ENCODE measurements at regions not wholly inside any gene's neighbourhood (a gene's known extent, or its start where the extent isn't known, plus 50 kb on each side); places are given as distances from the start of the nearest gene placed in this dataset.

DNA sequence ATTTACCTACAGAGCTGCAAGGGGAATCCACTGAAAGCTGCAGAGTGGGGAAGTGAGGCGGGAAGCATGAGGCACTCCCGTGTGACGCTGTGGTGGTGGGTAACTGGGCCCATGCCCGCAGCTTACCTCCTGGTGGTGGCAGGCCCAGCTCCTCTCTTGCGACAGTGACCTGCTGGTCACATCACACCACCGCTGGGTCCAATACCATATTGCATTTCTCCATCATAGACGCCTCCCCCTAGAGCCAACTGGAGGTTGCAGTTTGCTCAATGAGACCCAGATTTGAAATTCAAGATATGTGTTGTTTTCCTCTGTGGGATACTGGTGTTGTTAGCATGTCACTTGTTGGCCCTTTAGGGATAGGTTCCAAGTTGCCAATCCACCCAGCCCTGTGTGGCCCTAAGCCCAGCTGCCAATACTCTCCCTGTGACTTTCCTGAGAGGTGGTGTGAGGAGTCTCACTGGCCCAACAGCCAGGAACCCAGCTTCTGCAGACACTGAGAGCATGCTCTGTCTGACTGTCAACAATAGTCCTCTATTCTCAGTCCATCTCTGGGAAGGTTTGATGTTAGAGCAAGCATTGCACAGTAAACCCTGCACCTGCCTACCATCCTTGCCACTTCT, 428.3 kb downstream of the GADD45G start:
- intact Hi-C loops (cut with micrococcal nuclease), result no loop called here

DNA sequence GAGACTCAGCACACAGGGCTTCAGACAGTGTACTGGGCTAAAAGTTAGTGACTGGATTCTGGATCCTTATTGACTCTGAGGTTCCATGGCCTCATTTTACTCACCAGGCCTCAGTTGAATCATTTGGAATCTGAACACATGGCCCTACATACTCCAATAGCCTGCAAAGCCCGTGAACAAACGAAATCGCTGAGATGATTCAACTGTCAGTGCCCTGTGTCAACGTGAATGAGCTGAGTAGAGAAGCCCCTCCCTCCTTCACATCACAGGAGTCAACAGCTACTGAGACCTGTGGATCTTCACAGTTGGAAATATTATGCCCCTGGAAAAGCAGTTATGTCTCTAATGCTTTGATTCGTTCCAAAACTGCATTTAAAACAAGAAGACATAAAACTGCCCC, 429.3 kb downstream of the GADD45G start:
- intact Hi-C loops (cut with micrococcal nuclease), result no loop called here

DNA sequence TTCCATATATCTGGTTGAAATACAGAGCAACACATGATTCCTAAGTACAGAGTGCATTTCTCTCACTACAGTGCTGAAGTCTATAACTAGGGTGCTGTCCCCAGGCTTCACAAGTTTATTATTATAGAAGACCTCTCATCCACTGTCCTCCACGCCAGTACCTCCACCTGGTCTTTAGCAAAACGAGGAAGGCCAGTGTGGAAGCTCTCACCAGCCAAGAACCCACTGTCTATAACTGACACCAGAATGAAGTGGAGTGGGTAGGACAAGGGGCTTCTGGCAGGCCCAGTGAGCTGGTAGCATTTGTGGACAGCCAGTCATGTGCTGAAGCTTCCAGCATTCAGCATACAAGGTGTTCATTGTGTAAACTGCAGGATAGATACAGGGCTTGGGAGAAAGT, 430.7 kb downstream of the GADD45G start:
- intact Hi-C loops (cut with micrococcal nuclease), result no loop called here

DNA sequence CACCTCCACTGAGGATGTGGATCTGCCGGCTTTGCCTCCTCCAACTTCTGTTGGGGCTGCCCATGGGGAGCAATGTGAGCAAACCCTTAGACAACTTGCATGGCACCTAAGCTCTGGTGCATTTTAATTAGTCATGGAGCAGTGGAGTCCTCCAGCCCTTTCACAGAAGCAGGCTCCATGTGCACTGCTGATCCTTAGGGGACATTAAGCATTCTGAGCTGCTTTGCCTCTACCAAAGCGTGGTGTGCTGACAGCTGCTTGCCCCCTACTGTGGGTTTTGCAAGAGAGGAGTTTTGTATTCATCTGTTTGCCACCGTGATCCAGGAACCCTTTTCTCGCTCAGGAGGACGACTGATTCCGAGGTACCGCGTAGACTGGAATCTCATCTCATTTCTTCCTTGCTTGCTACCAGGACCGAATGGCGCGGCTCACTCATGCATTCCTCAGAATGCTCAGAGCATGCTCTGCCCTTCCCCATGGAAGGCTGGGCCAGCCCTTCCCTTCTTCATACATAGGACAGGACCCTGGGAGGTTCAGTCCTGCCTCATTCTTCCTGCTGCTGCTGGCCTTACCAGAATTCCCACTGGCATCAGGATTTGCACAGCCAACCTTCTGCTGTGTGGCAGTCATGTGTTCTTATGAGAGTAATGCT, 432.5 kb downstream of the GADD45G start:
- intact Hi-C loops (cut with micrococcal nuclease), result no loop called here

DNA sequence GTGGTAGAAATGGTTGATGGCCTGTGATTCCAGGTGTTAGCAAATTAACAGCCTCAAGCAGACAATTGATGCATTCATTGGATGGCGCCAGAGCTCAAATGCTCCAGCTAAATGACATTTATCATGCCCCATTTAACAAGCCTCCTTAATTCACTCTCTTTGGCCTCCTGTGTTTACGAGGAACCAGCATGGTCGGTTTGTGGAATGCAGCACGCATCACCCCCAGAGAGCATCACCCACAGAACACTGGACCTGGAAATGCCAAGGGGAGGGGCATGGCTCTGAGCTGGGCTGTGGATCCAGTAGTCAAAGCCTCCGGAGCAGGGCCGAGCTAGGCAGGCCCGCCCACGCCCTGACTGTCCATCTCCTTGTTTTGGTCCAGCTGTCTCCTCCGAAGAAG, 434.0 kb downstream of the GADD45G start:
- intact Hi-C loops (cut with micrococcal nuclease), result no loop called here

DNA sequence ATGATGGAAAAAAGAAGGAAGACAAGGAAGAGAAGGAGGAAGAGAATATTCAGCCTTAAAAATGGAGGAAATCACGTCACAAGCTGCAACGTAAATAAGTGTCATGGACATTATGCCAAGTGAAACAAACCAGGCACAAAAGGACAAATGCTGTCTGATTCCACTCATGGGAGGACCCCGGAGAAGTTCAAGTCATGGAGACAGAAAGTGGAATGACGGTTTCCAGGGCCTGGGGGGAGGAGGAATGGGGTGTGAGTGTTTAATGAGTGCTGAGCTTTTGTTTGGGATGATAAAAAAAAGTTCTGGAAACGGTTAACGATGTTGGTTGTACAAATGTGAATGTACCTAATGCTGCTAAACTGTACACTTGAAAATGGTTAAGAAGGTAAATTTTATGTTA, 439.5 kb downstream of the GADD45G start:
- intact Hi-C loops (cut with micrococcal nuclease), result no loop called here

DNA sequence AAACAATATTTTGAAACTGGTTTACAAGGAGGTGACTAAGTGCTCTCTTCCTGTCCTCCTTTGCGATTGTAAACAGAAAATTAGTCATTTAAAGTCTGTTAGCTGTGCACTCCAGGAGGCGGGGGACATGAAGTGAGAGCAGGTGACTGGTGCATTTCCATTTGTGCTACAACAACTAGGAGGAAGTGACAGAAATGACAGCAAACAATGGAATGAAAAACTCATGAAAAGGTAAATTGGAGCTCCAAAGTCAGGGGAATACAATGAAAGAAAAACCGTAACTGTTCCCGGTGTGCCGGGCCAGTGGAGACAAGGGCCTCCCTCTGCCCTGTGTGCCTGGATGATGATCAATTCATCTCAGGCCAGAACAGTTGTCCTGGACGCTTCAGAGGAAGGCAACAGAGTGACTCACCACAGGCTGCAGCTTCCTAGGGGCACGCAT, 439.9 kb downstream of the GADD45G start:
- intact Hi-C loops (cut with micrococcal nuclease), result no loop called here

DNA sequence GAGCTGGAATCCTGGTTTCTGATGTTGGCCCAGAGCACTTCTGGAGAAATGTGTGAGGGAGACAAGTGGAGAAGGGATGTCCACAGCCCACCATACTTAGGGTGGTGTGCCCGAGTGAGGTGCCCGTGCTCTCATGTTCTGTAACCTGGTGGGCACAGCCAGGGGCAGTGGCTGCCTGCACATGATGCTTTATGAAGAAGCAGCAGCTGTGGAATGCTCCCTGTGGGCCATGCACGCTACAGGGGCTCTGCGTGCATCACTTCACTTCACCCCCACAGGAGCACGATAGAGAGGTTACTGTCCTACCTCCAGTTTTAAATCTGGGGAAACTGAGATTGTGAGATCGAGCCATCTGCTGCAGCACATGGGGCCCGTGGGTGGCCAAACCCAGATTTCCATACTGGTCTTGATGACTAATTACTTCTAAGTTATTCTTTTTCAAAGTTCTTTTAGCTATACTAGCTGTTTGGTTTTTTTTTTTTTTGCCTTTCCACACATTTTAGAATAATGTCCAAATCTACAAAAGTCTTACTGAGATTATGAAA, 441.6 kb downstream of the GADD45G start:
- intact Hi-C loops (cut with micrococcal nuclease), result no loop called here

DNA sequence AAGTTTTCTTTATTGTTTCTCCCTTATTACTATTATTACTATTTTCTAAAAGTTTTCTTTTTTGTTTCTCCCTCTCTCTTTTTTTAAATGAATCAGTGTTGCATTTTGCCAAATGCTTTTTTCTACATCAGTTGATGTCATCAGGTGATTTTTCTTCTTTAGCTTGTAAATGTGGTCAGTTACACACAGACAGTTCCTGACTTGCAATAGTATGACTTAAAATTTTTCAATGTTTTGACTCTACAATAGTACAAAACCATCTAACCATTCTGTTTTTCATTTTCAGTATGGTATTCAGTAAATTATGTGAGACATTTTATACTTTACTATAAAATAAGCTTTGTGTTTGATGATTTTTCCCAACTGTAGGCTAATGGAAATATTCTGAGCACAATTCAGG, 443.0 kb downstream of the GADD45G start:
- intact Hi-C loops (cut with micrococcal nuclease), result no loop called here

DNA sequence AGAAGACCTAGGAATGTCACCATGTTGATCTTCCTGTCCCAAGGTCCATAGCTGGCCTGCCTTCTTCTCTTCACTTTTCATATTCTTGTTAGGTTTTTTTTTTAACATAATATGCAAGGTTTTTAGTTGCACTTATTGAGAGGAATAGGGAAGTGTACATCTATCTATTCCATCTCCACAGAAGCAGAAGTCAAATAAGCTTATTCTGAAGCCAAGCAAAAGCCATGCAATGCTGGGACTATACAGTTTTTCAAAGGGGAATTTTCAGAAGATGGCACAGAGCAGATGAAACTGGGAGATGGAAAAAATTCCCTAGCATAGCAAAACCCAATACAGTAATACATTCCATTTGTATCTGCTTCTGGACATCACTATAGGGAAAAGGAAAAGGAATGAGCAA, 447.6 kb downstream of the GADD45G start:
- intact Hi-C loops (cut with micrococcal nuclease), result no loop called here

DNA sequence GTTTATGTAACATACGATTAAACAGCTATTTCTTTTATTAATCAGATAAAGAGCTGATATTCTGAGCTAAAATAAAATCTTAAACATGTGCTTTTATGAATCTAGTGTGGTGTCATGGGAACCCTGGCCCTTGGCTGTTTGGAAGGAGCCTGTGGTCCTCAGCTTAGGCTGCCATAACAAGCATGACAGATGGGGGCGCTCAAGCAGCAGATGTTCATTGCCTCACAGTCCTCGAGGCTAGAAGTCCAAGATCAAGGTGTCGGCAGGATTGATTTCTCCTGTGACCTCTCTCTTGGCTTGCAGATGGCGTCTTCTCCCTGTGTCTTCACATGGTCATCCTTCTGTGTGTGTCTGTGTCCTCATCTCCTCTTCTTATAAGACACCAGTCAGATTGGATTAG, 448.2 kb downstream of the GADD45G start:
- intact Hi-C loops (cut with micrococcal nuclease), result no loop called here

DNA sequence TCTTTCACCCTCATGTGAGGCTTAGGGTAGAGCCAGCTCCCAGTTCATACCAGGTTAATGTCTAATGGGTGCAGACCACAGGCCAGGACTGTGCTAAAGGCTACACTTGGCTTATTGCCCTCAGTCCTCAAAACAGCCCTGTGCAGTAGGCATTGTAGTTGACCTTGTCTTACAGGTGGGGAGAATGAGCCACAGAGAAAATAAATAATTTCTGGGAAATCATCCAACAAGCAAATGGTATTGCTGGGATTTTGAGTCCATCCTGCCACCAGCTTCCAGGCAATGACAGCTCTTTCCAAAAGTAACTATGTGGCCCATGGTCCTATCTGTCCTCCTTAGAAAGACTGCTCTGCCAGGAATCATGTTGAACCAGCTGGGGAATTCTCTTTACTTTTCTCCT, 450.0 kb downstream of the GADD45G start:
- intact Hi-C loops (cut with micrococcal nuclease), result no loop called here

DNA sequence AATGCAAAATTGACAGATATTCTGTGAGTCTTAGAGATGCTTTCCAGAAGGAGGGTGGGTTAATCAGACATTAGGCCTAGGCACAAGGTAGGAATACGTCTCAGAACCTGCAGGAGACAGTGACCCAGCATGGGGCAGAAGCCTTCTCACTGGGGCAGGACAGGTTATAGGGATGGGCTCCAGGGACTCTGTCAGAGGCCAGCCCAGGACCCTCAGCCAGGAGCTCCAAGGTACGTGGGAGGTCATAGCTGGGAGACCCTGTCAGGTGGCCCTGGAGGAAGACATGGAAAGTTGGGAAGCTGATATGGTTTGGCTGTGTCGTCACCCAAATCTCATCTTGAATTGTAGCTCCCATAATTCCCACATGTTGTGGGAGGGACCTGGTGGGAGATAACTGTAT, 450.4 kb downstream of the GADD45G start:
- intact Hi-C loops (cut with micrococcal nuclease), result no loop called here

DNA sequence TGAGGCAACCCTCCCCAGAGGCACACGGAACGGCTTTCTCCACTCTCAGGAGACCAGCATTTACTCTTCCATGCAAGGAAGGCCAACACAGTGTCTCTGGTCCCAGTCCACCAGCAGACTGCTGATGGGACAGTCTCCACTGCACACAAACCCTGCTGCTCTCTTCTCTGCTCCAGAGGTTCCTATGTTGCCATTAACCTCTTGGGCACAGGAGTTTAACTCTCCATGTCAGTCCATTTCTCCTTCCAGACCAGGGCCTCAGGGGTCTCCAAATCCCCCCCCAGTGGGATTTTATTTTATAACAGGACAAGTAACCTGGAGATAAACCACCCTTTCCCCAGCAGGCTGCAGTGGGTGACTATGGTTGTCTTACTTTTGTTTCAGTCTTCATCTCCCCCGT, 452.5 kb downstream of the GADD45G start:
- intact Hi-C loops (cut with micrococcal nuclease), result no loop called here

DNA sequence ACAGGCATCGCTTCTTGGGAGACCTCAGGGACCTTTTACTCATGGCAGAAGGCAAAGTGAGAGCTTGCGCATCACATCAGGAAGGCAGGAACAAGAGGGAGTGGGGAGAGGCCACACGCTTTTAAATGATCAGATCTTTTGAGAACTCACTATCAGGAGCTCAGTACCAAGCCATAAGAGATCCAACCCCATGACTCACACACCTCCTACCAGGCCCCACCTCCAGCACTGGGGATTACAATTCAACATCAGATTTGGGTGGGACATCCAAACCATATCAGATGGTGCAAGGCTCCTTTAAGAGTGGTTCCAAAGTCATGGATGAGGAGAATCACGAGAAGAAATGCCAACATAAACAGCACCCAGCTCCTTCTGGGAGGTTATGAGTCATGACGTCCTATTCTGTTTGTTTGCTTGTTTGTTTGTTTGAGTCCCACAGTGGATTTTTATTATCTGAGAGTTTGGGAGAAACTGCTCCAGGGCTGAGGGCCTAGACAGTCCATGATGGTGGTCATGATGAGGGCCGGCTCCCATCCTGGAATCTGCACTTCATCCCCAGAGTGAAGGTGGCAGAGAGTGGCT, 453.5 kb downstream of the GADD45G start:
- intact Hi-C loops (cut with micrococcal nuclease), result no loop called here

DNA sequence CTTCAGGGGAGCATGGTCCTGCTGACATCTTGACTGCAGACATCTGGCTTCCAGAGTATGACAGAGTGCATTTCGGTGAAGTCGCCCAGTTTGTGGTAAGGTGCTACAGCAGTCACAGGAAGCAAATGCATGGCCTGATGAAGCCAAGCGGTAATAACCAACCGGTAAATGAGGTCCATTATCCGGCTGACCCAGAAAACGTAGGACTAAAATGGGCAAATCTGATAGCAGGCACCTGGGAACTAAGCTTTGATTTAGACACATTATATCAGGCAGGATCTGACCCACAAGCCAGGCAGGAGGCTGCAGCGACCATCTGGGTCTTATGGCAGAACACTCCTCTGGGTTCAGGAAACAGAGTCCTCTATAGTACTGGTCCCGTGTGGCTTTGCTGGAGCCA, 454.6 kb downstream of the GADD45G start:
- intact Hi-C loops (cut with micrococcal nuclease), result no loop called here

DNA sequence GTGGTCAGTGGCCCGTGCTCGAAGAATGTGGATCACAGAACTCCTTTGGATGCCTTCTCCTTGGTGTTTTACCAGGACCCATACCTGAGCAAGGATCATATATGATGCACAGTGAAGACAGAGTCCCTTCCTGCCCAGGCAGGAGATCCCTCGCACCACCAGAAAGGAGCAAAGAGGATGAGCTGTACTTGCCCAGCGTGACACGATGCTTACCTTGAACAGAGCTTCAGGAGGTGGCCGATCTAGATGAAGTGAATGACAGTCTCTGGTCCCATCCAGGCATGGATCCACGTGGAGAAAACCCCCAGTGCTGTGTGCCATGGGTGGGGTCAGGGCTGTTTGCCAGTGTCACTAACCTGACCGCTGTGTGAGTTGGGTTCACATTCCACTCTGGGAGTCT, 455.4 kb downstream of the GADD45G start:
- intact Hi-C loops (cut with micrococcal nuclease), result no loop called here

DNA sequence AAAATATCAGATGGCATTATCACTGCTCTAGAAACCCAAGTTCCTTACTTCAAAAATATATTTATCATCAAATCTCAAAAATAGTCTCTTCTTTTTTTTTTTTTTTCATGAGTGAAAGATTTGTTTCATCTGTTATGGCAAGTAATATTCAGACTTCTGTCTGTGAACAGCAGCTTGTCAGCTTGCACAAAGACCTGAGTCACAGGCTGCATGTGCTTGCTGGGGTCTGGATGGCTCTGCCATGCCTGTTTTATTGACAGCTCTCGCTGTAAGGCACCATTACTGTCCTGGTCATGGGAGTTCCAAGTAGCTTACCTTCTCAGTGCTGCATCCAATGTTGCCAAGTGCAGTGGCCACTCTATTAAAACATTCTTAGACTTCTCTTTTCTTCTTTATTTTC, 456.4 kb downstream of the GADD45G start:
- intact Hi-C loops (cut with micrococcal nuclease), result no loop called here

DNA sequence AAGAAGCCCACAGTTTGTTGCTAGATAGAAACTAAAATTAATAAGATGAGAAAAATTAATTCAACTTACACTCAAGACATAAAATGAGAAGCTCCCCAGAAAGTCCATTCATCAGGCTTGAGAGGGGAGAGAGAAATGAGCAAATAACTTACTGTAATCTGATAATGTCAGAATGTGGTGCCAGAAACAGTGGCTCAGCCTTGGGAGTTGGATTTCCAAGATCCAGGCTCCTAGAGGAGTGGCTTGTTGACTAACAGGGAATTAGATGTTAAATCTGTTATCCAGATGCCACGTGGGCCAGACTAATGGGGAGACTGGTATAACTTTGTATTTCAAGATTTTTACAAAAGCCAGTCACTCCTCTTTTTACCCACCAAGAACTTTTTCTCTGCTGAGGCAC, 458.2 kb downstream of the GADD45G start:
- intact Hi-C loops (cut with micrococcal nuclease), result no loop called here

DNA sequence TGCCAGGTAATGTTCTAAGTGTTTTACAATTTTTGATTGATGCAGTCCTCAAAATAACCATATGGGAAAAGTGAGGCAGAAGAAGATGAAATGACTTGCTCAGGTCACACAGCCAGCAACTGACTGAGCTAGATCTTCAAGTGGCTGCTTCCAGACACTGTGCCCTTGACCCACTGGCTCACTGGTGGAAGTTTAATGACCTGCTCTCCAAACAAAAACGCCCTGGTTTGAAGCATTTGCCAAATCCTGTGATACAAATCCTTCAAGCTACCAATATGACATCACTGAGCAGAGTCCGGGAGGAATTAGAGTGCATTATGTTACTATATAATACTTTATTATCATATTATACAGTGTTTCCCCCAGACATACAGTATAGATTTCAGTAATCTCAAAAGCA, 459.4 kb downstream of the GADD45G start:
- intact Hi-C loops (cut with micrococcal nuclease), result no loop called here

DNA sequence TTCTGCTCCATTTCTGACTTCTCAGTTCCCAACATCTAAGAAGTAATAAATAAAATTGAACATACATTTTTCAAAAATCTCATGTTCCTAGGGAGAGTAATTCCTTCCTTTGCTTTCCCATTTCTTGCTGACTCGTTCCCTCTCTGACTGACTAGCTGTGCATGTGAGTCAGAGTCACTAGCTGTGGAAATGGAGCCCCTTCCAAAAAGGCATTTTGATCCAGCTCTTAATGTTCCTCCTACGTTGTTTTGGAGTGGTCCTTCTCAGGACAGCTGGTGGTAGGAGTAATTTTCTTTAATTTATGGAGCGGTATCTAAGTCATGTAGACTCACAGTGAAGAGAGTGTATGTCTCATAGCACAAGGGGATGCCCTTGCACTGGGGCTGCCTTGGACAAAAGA, 460.2 kb downstream of the GADD45G start:
- intact Hi-C loops (cut with micrococcal nuclease), result no loop called here

DNA sequence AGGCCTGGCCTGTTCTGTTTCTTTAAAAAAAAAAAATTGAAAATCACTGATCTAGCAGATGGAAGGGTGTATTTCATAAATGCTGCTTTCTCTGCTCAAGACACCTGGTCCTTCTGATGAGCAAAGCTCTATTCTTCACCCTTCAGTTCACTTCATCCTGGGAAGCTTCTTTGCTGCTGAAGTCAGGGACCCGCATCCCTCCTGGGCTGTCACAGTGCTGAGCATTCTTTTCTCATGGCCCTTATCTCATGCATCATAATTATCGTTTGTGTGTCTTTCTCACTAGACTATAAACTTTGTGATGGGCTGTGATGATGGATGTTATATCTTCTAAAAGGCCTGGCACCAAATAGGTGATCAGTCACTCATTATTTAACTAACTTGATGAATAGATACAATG, 461.0 kb downstream of the GADD45G start:
- intact Hi-C loops (cut with micrococcal nuclease), result no loop called here

DNA sequence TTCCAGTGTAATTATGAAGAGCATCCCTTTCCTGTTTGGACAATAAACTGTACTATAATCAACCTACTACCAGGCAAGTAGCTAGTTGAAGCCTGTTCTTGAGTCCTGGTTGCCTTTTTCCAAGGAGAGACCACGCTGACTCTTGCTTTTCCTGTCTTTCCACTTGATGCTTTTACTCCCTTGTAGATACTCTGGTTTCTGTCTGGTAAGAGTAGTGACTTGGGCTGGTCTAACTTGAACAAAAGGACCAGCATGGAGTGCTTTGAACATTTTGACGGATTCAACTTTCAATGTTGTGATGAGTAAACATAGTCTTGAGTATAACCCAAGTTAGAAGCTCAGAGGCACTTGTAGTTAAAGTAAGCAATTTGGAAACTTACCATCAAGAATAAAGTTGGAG, 464.3 kb downstream of the GADD45G start:
- intact Hi-C loops (cut with micrococcal nuclease), result no loop called here
